Endothelial cell of umbilical vein (primary cell): ENCODE measurements at regions not wholly inside any gene's neighbourhood (a gene's known extent, or its start where the extent isn't known, plus 50 kb on each side); places are given as distances from the start of the nearest gene placed in this dataset.

Experiments used
- BruUV-seq: library from RNA; stranded (reverse); fragments of 400-500 nt; replicated peaks from 2 replicates; lab custom pipeline; 2021; lab: Mats Ljungman, UMichigan
- CTCF ChIA-PET: fragments of 300-600, 350-600 bp; sonication (Branson Sonifier 250); formaldehyde crosslinking; loops from one replicate; lab custom pipeline; 2021; ENCODE audit warnings: antibody characterized with exemption, inconsistent platforms; lab: Charles Lee
- POLR2A ChIA-PET: fragments of 300-600, 350-600 bp; sonication (Branson Sonifier 250); formaldehyde crosslinking; loops from one replicate; lab custom pipeline; 2021; ENCODE audit warnings: antibody characterized with exemption, inconsistent platforms; lab: Charles Lee
- DNase-seq: peaks from one replicate; pipeline ENCODE4 v3.0.0-alpha.2; 2011; ENCODE audit warnings: low read depth, low spot score
- FAIRE-seq: peaks from 2 replicates; lab custom pipeline; 2011; peaks lifted over from hg19 to GRCh38; lab: Jason Lieb, UNC
- H2AFZ ChIP-seq: 2 replicates; pipeline ENCODE4 v1.6.0; 2012; ENCODE audit warnings: low read depth, low read length, control low read depth, inconsistent platforms
- H3K27ac ChIP-seq: 2 replicates; pipeline ENCODE4 v1.5.1; 2011; ENCODE audit warnings: low read depth, mild to moderate bottlenecking, control low read depth, low read length, moderate library complexity; ENCODE audit not compliant: insufficient read depth
- H3K27me3 ChIP-seq, 2 experiments: 2 replicates each; pipeline versions ENCODE4 v1.6.0 to v1.6.1; 2011; ENCODE audit warnings: low read length in 2 of 2, mixed read lengths in 1 of 2; ENCODE audit not compliant: control insufficient read depth in 2 of 2, insufficient read depth in 2 of 2
- H3K36me3 ChIP-seq, 2 experiments: 2 replicates in 1 of 2; 3 replicates in 1 of 2; pipeline ENCODE4 v1.5.1; 2011; ENCODE audit warnings: low read length in 2 of 2, mild to moderate bottlenecking in 1 of 2, moderate library complexity in 1 of 2; ENCODE audit not compliant: control insufficient read depth in 2 of 2, insufficient read depth in 2 of 2; ENCODE audit errors: extremely low read depth in 1 of 2
- H3K4me1 ChIP-seq: 3 replicates; pipeline ENCODE4 v1.5.1; 2011; ENCODE audit warnings: mild to moderate bottlenecking, low read length; ENCODE audit not compliant: control insufficient read depth, insufficient read depth; ENCODE audit errors: extremely low read depth
- H3K4me2 ChIP-seq: 2 replicates; pipeline ENCODE4 v1.6.1; 2011; ENCODE audit warnings: low read length, control low read depth, mixed read lengths; ENCODE audit not compliant: insufficient read depth
- H3K4me3 ChIP-seq, 3 experiments: fragments of 200-600 bp in 1 of 3; sonication (generic), shearing (Covaris generic) in 1 of 3; replicated peaks in 1 of 3; 2 replicates each; pipeline ENCODE4 v1.5.1; 2011 to 2016; ENCODE audit warnings: control low read depth in 3 of 3, low read length in 3 of 3, mild to moderate bottlenecking in 2 of 3, inconsistent platforms in 1 of 3, low read depth in 1 of 3, moderate library complexity in 1 of 3; ENCODE audit not compliant: insufficient read depth in 1 of 3
- H3K79me2 ChIP-seq: 2 replicates; pipeline ENCODE4 v1.6.0; 2012; ENCODE audit warnings: low read length, inconsistent platforms; ENCODE audit not compliant: control insufficient read depth, insufficient read depth
- H3K9ac ChIP-seq: replicated peaks from 2 replicates; pipeline ENCODE3; 2011; ENCODE audit warnings: low read length, control low read depth; ENCODE audit not compliant: insufficient read depth; ENCODE audit errors: extremely low read depth
- H3K9me1 ChIP-seq: replicated peaks from 3 replicates; pipeline ENCODE4 v1.6.0; 2011; ENCODE audit warnings: mild to moderate bottlenecking, low read length; ENCODE audit not compliant: control insufficient read depth, insufficient read depth; ENCODE audit errors: extremely low read depth
- H3K9me3 ChIP-seq: replicated peaks from 2 replicates; pipeline ENCODE4 v1.5.1; 2012; ENCODE audit warnings: low read length, inconsistent platforms; ENCODE audit not compliant: control insufficient read depth, insufficient read depth
- H4K20me1 ChIP-seq: replicated peaks from 2 replicates; pipeline ENCODE3; 2011; ENCODE audit warnings: mild to moderate bottlenecking, low read length; ENCODE audit not compliant: control insufficient read depth, insufficient read depth; ENCODE audit errors: extremely low read depth
- EZH2 ChIP-seq: IDR thresholded peaks from 2 replicates; pipeline ENCODE4 v1.6.1; 2012; ENCODE audit warnings: borderline replicate concordance, low read depth, mild to moderate bottlenecking, moderate library complexity, low read length, inconsistent platforms; ENCODE audit not compliant: severe bottlenecking
- FOS ChIP-seq: IDR thresholded peaks from 2 replicates; pipeline ENCODE4 v1.6.1; 2011; ENCODE audit warnings: mild to moderate bottlenecking, low read length, moderate library complexity, borderline replicate concordance; ENCODE audit not compliant: insufficient read depth
- GATA2 ChIP-seq: IDR thresholded peaks from 2 replicates; pipeline ENCODE4 v1.7.0; 2011; ENCODE audit warnings: low read depth, mild to moderate bottlenecking, moderate library complexity, mixed read lengths, low read length; ENCODE audit not compliant: insufficient read length, insufficient read depth
- JUN ChIP-seq: IDR thresholded peaks from 2 replicates; pipeline ENCODE4 v1.6.1; 2011; ENCODE audit warnings: borderline replicate concordance, low read depth; ENCODE audit not compliant: insufficient read length, insufficient read depth
- MYC ChIP-seq: IDR thresholded peaks from one replicate; pipeline ENCODE4 v1.6.1; 2011; ENCODE audit warnings: mild to moderate bottlenecking, low read depth, low read length
- POLR2A ChIP-seq: IDR thresholded peaks from 2 replicates; pipeline ENCODE4 v1.6.1; 2012; ENCODE audit warnings: low read depth, mild to moderate bottlenecking, control low read depth, low read length
- POLR2AphosphoS5 ChIP-seq: IDR thresholded peaks from 2 replicates; pipeline ENCODE4 v1.6.1; 2012; ENCODE audit warnings: low read depth, mild to moderate bottlenecking, control low read depth, low read length, moderate library complexity; ENCODE audit not compliant: insufficient read depth
- dilution Hi-C: fragments of 300-500 bp; cut with MboI; formaldehyde crosslinking; loops from one replicate; pipeline ENCODE4 v1.15.0; 2019; ENCODE audit warnings: low sequenced_read_pairs; ENCODE audit not compliant: extremely low pct_ligation_motif_present
- intact Hi-C: fragments of 100-400 bp; cut with micrococcal nuclease; formaldehyde crosslinking; loops from one replicate; pipeline ENCODE4 v1.10.0; 2022
- TF ChIP-seq, protein P1 (sequence below): IDR thresholded peaks from 2 replicates; pipeline ENCODE4 v1.6.1; 2011; ENCODE audit not compliant: insufficient read depth, insufficient read length
- TF ChIP-seq, protein P2 (sequence below), 2 donors: IDR thresholded peaks; 1 replicate in 1 of 2; 2 replicates in 1 of 2; pipeline ENCODE4 v1.5.1; 2011; ENCODE audit warnings: low read length in 2 of 2, mild to moderate bottlenecking in 2 of 2, moderate library complexity in 2 of 2, control low read depth in 1 of 2, inconsistent platforms in 1 of 2, low read depth in 1 of 2; ENCODE audit not compliant: insufficient read depth in 1 of 2; ENCODE audit errors: extremely low read depth in 1 of 2

DNA sequence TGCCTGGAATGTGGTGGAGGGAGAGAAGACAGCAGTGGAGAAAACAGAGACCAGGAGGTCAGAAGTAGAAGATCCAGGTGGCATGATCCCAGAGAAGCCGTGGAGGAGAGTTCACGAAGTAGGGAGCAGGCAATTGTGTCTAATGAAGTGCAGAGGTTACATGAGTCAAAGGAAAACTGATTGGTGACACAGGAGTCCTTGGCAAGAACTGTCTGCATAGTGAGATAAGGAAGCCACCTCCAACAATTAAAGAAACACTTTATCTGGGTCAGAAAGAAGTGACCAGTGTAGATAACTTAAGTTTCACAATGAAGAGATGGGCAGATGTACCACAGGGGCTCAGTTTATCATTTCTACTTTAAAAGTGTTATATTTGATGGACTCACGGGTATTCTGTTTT, 57.0 kb upstream of the PTH start:
- Histone ChIP-seq H3K27me3 (no peaks in the 10 kb centered on the region), H3K4me3 (no peak overlapping the region), H3K36me3 (no peaks in the 10 kb centered on the region), H3K9me3 (no peaks in the 10 kb centered on the region), H3K4me1 (no peaks in the 10 kb centered on the region), H3K79me2 (no peaks in the 10 kb centered on the region), H3K4me2 (no peak overlapping the region), H2AFZ (no peak overlapping the region), H3K9me1 (no peaks in the 10 kb centered on the region), H3K9ac (no peak overlapping the region), H4K20me1 (no peaks in the 10 kb centered on the region), H3K27ac (no peak overlapping the region)
- intact Hi-C loops (no loop called here), dilution Hi-C loops (no loop called here)
- no TSS peak for BruUV-seq
- POLR2A ChIA-PET = no interaction called here
- CTCF ChIA-PET = no interaction called here
- TF ChIP-seq MYC (no peak), POLR2A (no peak), JUN (no peak), GATA2 (no peak), POLR2AphosphoS5 (no peak), EZH2 (no peak), FOS (no peak)
- TF ChIP-seq, protein P1, sequence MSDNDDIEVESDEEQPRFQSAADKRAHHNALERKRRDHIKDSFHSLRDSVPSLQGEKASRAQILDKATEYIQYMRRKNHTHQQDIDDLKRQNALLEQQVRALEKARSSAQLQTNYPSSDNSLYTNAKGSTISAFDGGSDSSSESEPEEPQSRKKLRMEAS = no peak
- TF ChIP-seq, protein P2, sequence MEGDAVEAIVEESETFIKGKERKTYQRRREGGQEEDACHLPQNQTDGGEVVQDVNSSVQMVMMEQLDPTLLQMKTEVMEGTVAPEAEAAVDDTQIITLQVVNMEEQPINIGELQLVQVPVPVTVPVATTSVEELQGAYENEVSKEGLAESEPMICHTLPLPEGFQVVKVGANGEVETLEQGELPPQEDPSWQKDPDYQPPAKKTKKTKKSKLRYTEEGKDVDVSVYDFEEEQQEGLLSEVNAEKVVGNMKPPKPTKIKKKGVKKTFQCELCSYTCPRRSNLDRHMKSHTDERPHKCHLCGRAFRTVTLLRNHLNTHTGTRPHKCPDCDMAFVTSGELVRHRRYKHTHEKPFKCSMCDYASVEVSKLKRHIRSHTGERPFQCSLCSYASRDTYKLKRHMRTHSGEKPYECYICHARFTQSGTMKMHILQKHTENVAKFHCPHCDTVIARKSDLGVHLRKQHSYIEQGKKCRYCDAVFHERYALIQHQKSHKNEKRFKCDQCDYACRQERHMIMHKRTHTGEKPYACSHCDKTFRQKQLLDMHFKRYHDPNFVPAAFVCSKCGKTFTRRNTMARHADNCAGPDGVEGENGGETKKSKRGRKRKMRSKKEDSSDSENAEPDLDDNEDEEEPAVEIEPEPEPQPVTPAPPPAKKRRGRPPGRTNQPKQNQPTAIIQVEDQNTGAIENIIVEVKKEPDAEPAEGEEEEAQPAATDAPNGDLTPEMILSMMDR (IDR thresholded peaks at IDR 0.05; ENCODE audit: extremely low read depth in 1 of 2, insufficient read depth in 1 of 2, low read depth in 1 of 2, low read length in 2 of 2) = no peak
- FAIRE-seq = no peak
- DNase-seq = no peak
